ENCODE measurements at regions not wholly inside any gene's neighbourhood (a gene's known extent, or its start where the extent isn't known, plus 50 kb on each side); places are given as distances from the start of the nearest gene placed in this dataset.

GRCh38 chr3:124322309-124322880 lies 330.5 kb upstream of the ROPN1 start:
- TF ChIP-seq CTCF (IDR thresholded peaks at IDR 0.05) (no peak), POLR2A (IDR thresholded peaks at IDR 0.05) (no peak)

Data from right lobe of liver (tissue), 4 donors.